Urothelium cell line (cell line): ENCODE measurements at regions not wholly inside any gene's neighbourhood (a gene's known extent, or its start where the extent isn't known, plus 50 kb on each side); places are given as distances from the start of the nearest gene placed in this dataset.

ENCODE experiments used
- DNase-seq: peaks from one replicate; pipeline ENCODE4 v3.0.0; 2011; ENCODE audit warnings: low spot score, mixed read lengths
- FAIRE-seq: peaks from 2 replicates; lab custom pipeline; 2011; peaks lifted over from hg19 to GRCh38; lab: Jason Lieb, UNC

GRCh38 chr11:79925570-79925969 is 484.7 kb upstream of the TENM4 start:
- no peak for DNase-seq
- FAIRE-seq = no peak

DNA sequence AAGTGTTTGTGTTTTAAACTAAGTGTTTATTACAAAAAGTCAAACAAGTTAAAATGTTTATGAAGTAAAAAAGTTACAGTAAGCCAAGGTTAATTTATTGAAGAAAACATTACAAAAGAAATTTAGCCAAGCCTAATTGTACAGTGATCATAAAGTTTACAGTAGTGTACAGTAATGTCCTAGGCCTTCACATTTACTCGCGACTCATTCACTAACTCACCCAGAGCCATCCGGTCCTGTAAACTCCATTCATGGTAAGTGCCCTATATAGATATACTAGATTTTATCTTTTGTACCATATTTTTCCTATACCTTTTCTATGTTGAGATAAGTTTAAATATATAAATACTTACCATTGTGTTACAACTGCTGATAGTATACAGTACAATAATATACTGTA is 481.8 kb upstream of the TENM4 start:
- FAIRE-seq (no peak), DNase-seq (no peak)

DNA sequence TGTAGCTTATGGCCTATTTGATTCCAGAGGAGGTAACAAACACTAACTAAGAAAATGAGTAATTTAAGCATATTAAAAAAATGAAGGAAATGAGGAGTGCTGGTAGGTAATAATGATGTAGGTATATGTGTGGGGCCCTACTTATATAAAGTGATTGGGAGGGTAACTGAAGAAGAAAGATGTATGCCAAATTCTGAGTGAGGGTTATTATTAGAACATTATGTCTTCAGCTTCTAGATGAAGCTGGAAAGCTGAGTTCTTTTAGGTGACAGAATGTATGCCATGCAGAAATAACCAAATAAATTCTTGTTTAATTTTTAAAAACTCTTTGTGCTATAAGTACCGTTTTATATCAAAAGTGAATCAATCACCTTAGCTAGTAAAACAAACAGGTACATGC is 479.6 kb upstream of the TENM4 start:
- FAIRE-seq (no peak), DNase-seq (no peak)

DNA sequence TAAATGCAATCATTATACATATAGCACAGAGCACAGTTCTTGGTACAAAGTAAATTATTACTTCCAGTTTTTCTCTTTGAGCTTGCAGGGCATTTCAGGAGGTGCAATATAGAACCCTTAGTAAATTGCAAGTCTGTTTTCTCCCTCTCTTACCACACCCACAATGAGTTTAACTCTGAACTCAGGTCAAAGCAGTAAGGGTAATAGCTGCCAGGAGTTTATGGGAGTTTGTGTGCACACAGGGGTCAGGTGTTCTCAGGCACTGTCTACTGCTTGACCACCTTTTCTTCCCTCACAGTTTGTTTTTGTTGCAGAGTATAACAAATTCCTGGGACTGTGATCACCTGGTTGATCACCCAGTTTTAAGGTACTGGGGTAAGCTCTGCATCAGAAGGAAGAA is 478.5 kb upstream of the TENM4 start:
- FAIRE-seq (no peak), DNase-seq (no peak)

- DNase-seq (no peak), FAIRE-seq (no peak)
Observed at GRCh38 chr11:79918846-79919245, 478.0 kb upstream of the TENM4 start.

- FAIRE-seq (no peak), DNase-seq (no peak)
Observed at GRCh38 chr11:79906164-79906563, 465.3 kb upstream of the TENM4 start.

GRCh38 chr11:79902493-79902892 is 461.7 kb upstream of the TENM4 start:
- no peak for FAIRE-seq

DNA sequence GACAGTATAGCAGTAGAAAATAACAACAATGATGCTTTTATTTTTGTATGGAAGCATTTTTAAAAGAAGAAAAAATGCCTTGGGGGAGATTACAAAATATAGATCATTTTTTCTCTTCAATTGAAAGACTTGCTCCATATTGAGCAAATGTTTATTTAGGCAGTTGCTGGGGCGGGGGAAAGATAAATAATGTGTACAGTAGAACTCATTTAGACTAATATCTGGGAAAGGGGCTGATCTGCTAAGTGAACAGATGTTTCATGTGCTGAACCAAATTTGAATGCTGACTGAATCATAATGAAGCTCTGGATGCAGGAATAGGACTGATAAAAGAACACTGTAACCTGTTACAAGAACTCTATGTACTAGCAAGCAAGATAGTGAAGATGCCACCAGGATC is 457.1 kb upstream of the TENM4 start:
- FAIRE-seq (no peak), DNase-seq (no peak)

More at GRCh38 chr11:79902493-79902892, 461.7 kb upstream of the TENM4 start:
- DNase-seq = no peak

DNA sequence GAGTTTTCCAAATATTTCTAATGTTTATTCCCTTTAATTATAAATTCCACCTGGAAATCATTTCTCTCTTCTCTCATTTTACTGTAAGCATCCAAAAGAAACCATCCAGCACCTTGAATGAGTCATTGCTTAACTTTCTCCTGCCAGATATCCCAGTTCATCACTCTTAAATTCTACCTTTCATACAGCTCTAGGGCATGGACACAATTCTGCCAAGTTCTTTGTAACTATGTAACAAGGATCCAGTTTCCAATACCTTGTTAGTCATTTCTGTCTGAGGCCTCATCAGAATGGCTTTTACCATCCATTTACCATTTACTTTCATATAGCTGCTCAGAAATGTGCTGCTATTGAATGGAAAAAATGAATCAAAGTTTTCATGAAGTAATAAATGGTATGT is 455.4 kb upstream of the TENM4 start:
- DNase-seq = no peak

GRCh38 chr11:79894111-79894510 is 453.3 kb upstream of the TENM4 start:
- DNase-seq (no peak), FAIRE-seq (no peak)

More for the DNA sequence above, 455.4 kb upstream of the TENM4 start:
- FAIRE-seq = no peak

GRCh38 chr11:79890272-79890671 is 449.4 kb upstream of the TENM4 start:
- DNase-seq (no peak), FAIRE-seq (no peak)

GRCh38 chr11:79864882-79865281 is 424.1 kb upstream of the TENM4 start:
- FAIRE-seq = no peak
- no peak for DNase-seq

DNA sequence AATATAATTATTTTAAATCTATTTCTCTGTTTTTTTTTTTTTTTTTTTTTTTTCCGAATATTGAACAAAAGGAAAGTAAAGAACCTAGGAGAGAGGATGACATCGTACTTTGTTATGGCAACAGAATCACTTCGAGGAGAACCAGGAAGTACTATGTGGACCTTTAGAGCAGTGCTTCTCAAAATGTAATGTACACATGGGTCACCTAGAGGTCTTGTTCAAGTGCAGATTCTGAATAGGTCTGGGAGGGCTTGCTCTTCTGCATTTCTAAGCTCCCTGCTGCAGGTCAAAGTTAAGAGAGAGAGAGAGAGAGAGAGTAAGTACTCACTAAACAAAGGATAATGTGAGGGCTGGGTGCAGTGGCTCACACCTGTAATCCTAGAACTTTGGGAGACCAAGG is 419.5 kb upstream of the TENM4 start:
- FAIRE-seq (no peak), DNase-seq (no peak)

DNA sequence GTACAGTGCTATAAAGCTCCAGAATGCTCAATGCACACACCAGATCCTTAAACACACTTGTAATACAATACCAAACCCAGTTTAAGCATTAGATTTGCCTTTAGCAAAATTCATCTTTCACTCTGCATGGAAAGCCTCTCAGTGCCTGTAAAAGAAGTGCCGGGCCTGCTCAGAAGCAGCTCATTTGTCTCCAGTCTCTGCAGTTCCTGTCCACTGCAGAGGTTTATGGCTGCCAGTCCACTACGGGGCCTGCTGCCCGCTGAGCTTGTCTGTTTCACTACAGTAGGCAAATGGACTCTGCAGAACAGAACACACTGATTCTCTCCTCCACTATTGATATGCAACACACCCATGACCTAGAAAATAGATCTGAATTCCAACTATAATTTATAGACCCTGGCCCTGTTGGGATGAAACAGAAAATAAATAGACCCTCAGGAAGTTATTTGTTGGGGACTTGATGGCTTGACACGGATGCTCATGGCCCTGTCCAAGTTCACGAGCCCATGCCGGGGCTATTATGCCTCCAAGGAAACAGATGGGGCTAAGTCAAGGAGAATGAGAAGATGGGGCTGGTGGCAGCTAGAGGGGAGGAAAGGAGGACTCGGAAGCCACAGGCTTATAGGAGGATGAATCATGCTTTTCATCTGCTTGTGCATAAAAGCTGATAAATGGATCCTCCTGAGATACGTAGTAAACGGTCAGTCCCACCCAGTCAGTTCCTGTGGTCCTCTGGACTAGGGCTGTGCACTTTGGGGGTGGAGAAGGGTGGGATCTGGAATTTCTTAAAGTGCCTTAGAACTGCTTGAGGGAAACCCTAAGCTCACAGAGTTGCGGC is 416.8 kb upstream of the TENM4 start:
- DNase-seq (no peak), FAIRE-seq (no peak)

DNA sequence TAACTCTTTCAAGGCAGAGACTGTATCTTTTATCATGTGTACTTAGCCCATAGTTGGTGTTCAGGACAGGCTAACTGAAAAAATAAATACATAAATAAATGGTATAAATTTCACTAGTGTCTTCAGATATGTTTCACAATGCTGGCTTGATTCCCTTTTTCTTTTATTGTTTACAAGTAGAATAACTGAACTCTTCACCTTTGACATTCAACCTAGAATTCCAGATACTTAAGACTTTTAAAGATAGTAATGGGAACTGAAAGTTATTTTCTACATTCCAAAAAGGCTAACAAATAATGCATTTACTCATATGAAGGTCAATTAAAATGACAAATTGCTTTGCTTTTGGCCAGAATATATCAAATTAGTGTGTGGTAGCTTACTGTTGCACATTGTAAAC is 411.3 kb upstream of the TENM4 start:
- DNase-seq (no peak), FAIRE-seq (no peak)

GRCh38 chr11:79845002-79845709 is 404.3 kb upstream of the TENM4 start:
- FAIRE-seq = no peak

GRCh38 chr11:79834015-79834414 is 393.2 kb upstream of the TENM4 start:
- DNase-seq = no peak
- no peak for FAIRE-seq

More at GRCh38 chr11:79845002-79845709, 404.3 kb upstream of the TENM4 start:
- DNase-seq = no peak

DNA sequence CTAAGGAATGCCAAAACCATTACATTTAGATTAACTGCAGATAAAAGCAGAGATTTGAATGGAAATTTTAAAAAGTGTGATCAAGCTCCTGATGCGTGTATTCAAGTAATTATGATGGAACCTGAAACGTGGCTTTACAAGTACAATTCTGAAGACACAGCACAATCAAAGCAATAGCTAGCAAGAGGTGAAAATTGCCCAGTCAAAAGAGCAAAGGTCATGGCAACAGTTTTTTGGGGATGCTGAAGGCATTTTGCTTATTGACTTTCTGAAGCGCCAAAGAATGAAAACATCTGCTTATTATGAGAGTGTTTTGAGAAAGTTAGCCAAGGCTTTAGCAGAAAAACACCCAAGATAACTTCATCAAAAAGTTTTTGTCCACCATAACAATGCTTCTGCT is 389.6 kb upstream of the TENM4 start:
- FAIRE-seq (no peak), DNase-seq (no peak)

- DNase-seq = no peak
- FAIRE-seq = no peak
Observed at GRCh38 chr11:79829891-79830290, 389.1 kb upstream of the TENM4 start.

- FAIRE-seq (no peak), DNase-seq (no peak)
Observed at GRCh38 chr11:79822766-79823165, 381.9 kb upstream of the TENM4 start.

GRCh38 chr11:79813551-79813950 is 372.7 kb upstream of the TENM4 start:
- DNase-seq = no peak
- no peak for FAIRE-seq

- DNase-seq (no peak), FAIRE-seq (no peak)
Observed at GRCh38 chr11:79809487-79809886, 368.7 kb upstream of the TENM4 start.
